ENCODE measurements at regions not wholly inside any gene's neighbourhood (a gene's known extent, or its start where the extent isn't known, plus 50 kb on each side); places are given as distances from the start of the nearest gene placed in this dataset.

DNA sequence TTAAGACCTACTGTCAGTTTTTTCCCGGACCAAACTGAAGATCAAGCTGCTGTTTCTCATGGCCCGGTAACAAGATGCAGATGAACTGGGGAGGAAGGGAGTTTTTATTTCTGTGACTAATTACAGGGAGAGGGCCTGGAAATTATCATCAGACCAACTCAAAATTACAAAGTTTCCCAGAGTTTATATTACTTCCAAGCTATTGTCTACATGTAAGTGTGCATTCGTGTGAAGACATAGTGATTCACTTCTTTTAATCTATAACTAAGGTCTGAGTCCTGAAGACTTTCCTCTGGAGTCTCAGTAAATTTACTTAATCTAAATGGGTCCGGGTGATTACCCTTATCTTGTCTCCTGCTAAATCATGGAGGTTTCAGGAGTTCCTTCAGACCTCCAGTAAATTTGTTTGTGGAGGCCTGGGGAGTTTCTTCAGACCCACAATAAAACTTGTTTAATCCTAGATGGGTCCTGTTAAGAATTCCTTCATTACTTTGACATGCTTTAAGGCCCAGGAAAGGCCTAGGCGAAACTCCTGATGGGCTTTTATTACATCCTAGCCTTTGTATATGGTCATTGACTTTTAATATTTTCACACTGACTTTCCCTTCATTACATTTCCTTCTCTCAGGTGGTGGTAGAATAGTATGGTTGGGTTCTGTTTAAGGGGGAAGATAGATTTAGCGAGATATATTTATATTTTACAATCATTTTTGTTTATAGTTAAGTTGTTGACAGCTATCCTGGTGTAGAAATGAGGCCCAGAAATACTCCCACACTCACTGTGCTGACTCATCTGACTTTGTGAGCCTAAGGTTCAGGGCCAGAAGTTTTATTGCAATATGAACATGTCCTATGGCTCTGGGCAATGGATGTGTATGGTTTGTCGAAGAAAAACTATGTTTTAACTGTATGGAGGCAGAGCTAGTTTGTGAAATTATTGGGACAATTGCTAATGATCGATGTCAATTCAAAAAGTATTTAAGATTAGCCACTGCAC lies 627.0 kb upstream of the FBXO33 start:
- WGBS (ENCODE audit: insufficient coverage): no CpG with 5 or more reads among the region's 8 CpGs
- POLR2A ChIA-PET: no interaction called here
- ATAC-seq (replicated peaks in 1 of 4) (no peak), DNase-seq (no peak)
- Mint-ChIP-seq H3K4me3 (no peak overlapping the region), H3K27me3 (no peaks in the 10 kb centered on the region), H3K27ac (no peak overlapping the region), H3K4me1 (no peaks in the 10 kb centered on the region), H3K9me3 (peaks cover 0 to 10% (median 8%) of the 10 kb centered on the region in 3 donors), H3K36me3 (no peaks in the 10 kb centered on the region)
- Histone ChIP-seq H3K27ac (ENCODE audit: low read length) (no peak overlapping the region), H3K4me1 (ENCODE audit: control insufficient read depth in 1 of 2, extremely low read depth in 1 of 2, insufficient read depth in 2 of 2, low read length in 2 of 2) (no peaks in the 10 kb centered on the region), H3K9me3 (no peaks in the 10 kb centered on the region), H3K27me3 (replicated peaks in 1 of 2; ENCODE audit: control insufficient read depth in 2 of 2, extremely low read depth in 1 of 2, insufficient read depth in 2 of 2, low read length in 1 of 2) (no peaks in the 10 kb centered on the region), H3K36me3 (ENCODE audit: control insufficient read depth in 2 of 2, extremely low read depth in 1 of 2, insufficient read depth in 1 of 2, low read length in 1 of 2) (no peaks in the 10 kb centered on the region), H3K4me3 (ENCODE audit: control insufficient read depth in 1 of 2, extremely low read depth in 1 of 2, low read length in 1 of 2) (no peak overlapping the region)
- CTCF ChIA-PET: no interaction called here

DNA sequence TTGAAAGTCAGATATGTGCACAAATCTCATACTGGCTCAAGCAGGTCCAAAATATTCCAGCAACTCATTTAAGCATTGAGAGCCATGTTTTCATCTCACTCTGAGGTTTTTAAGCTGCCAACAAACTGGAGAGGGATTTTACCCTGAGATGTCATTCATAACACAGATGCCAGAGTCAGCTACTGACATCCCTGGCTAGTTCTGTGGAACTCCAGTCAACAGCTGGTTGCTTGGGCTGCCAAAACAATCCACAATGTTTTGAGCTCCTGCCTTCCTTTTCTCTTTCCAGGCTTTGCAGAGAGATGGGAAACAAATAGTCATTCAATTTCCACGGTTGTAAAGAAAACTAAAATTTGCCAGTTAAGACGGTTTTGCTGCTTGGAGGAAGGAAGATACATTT lies 621.2 kb upstream of the FBXO33 start:
- Histone ChIP-seq H3K9me3 (no peaks in the 10 kb centered on the region), H3K4me3 (ENCODE audit: control insufficient read depth in 1 of 2, extremely low read depth in 1 of 2, low read length in 1 of 2) (no peak overlapping the region), H3K27ac (ENCODE audit: low read length) (no peak overlapping the region), H3K4me1 (ENCODE audit: control insufficient read depth in 1 of 2, extremely low read depth in 1 of 2, insufficient read depth in 2 of 2, low read length in 2 of 2) (no peaks in the 10 kb centered on the region), H3K36me3 (ENCODE audit: control insufficient read depth in 2 of 2, extremely low read depth in 1 of 2, insufficient read depth in 1 of 2, low read length in 1 of 2) (no peaks in the 10 kb centered on the region), H3K27me3 (replicated peaks in 1 of 2; ENCODE audit: control insufficient read depth in 2 of 2, extremely low read depth in 1 of 2, insufficient read depth in 2 of 2, low read length in 1 of 2) (no peaks in the 10 kb centered on the region)
- CTCF ChIA-PET: no interaction called here
- no peaks in the 10 kb centered on the region for H3K9me3 Mint-ChIP-seq
- H3K4me1 Mint-ChIP-seq: no peaks in the 10 kb centered on the region
- DNase-seq (no peak), ATAC-seq (replicated peaks in 1 of 4) (no peak)
- no peaks in the 10 kb centered on the region for H3K27me3 Mint-ChIP-seq
- H3K4me3 Mint-ChIP-seq: no peak overlapping the region
- POLR2A ChIA-PET: no interaction called here
- WGBS (ENCODE audit: insufficient coverage): no CpG with 5 or more reads among the region's 2 CpGs
- H3K36me3 Mint-ChIP-seq: no peaks in the 10 kb centered on the region
- no peak overlapping the region for H3K27ac Mint-ChIP-seq

DNA sequence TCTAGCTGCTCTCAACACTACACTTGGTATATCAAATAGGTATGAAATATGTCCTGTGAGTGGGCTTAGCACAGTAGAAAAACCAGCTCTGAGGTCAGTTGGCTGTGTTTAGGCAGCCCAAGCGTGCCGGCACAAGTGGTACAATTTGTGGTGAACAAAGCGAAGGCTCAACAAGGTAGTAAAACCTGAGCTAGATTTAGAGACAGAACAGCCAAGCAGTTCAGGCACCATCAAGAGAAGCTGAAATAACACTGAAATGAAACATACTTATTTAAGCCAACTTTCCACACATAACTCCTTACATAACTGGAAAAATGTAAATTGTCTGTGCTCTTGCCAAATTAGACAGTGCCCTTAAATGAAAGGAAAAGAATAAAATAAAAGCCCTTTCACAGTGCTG lies 596.8 kb upstream of the FBXO33 start:
- Mint-ChIP-seq H3K9me3 (peaks cover 0 to 8% (median 0%) of the 10 kb centered on the region in 3 donors), H3K36me3 (no peaks in the 10 kb centered on the region), H3K4me3 (no peak overlapping the region), H3K27ac (no peak overlapping the region), H3K27me3 (no peaks in the 10 kb centered on the region), H3K4me1 (no peaks in the 10 kb centered on the region)
- DNase-seq: no peak
- no peaks in the 10 kb centered on the region for H3K36me3 ChIP-seq (ENCODE audit: control insufficient read depth in 2 of 2, extremely low read depth in 1 of 2, insufficient read depth in 1 of 2, low read length in 1 of 2)
- ChIA-PET POLR2A (no interaction called here), CTCF (no interaction called here)
- no peaks in the 10 kb centered on the region for H3K9me3 ChIP-seq
- H3K27me3 ChIP-seq (replicated peaks in 1 of 2; ENCODE audit: control insufficient read depth in 2 of 2, extremely low read depth in 1 of 2, insufficient read depth in 2 of 2, low read length in 1 of 2): no peaks in the 10 kb centered on the region
- no peaks in the 10 kb centered on the region for H3K4me1 ChIP-seq (ENCODE audit: control insufficient read depth in 1 of 2, extremely low read depth in 1 of 2, insufficient read depth in 2 of 2, low read length in 2 of 2)
- ATAC-seq (replicated peaks in 1 of 4): no peak
- no peak overlapping the region for H3K4me3 ChIP-seq (ENCODE audit: control insufficient read depth in 1 of 2, extremely low read depth in 1 of 2, low read length in 1 of 2)
- 100% methylated on average over 3 of the region's 3 CpGs for WGBS (ENCODE audit: insufficient coverage)
- H3K27ac ChIP-seq (ENCODE audit: low read length): no peak overlapping the region

DNA sequence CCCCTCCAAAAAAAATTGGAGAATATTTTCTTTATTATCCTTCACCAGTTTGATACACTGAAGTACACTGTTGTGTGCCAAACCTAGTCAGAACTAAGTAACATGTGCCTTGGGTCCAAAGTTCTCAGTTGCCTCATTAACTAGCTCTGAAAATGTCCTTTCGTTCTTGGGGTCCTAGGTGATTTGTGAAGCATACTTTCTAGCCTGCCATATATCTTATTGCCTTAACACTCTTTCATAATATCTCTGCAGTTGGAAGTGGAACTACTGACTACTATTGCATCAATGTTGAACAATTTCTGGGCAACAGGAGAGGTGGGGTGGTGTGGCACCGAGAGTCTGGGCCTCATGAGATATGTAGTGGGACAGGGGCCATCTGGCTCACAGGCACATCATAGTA lies 592.9 kb upstream of the FBXO33 start:
- H3K36me3 Mint-ChIP-seq: no peaks in the 10 kb centered on the region
- no peak overlapping the region for H3K4me3 ChIP-seq (ENCODE audit: control insufficient read depth in 1 of 2, extremely low read depth in 1 of 2, low read length in 1 of 2)
- ChIA-PET CTCF (no interaction called here), POLR2A (no interaction called here)
- no peaks in the 10 kb centered on the region for H3K36me3 ChIP-seq (ENCODE audit: control insufficient read depth in 2 of 2, extremely low read depth in 1 of 2, insufficient read depth in 1 of 2, low read length in 1 of 2)
- H3K27ac Mint-ChIP-seq: no peak overlapping the region
- H3K27me3 Mint-ChIP-seq: no peaks in the 10 kb centered on the region
- H3K4me3 Mint-ChIP-seq: no peak overlapping the region
- H3K9me3 ChIP-seq: no peaks in the 10 kb centered on the region
- ATAC-seq (replicated peaks in 1 of 4) (no peak), DNase-seq (no peak)
- WGBS (ENCODE audit: insufficient coverage): no CpG with 5 or more reads among the region's 2 CpGs
- no peaks in the 10 kb centered on the region for H3K4me1 Mint-ChIP-seq
- peaks cover 1 to 4% (median 4%) of the 10 kb centered on the region in 3 donors for H3K9me3 Mint-ChIP-seq
- no peaks in the 10 kb centered on the region for H3K4me1 ChIP-seq (ENCODE audit: control insufficient read depth in 1 of 2, extremely low read depth in 1 of 2, insufficient read depth in 2 of 2, low read length in 2 of 2)
- no peak overlapping the region for H3K27ac ChIP-seq (ENCODE audit: low read length)
- H3K27me3 ChIP-seq (replicated peaks in 1 of 2; ENCODE audit: control insufficient read depth in 2 of 2, extremely low read depth in 1 of 2, insufficient read depth in 2 of 2, low read length in 1 of 2): no peaks in the 10 kb centered on the region

DNA sequence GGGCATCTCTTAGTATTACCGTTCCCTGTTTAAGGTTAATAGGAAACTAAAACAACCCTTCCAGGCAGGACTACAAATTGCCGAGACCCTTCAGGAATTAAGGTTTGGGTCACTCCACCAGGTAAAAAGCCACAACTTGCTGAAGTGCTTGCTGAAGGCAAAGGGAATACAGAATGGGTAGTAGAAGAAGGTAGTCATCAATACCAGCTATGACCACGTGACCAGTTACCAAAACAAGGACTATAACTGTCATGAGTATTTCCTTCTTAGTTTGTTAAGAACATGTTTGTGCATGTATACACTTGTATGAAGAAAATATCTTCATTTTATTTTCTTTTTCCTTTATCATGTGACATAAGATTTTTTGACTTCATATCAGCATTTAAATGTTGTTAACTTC lies 578.7 kb upstream of the FBXO33 start:
- WGBS (ENCODE audit: insufficient coverage): no CpG with 5 or more reads among the region's 3 CpGs
- ChIA-PET CTCF (no interaction called here), POLR2A (no interaction called here)
- DNase-seq: no peak
- no peak for ATAC-seq (replicated peaks in 1 of 4)
- H3K4me1 ChIP-seq (ENCODE audit: control insufficient read depth in 1 of 2, extremely low read depth in 1 of 2, insufficient read depth in 2 of 2, low read length in 2 of 2): no peaks in the 10 kb centered on the region
- Mint-ChIP-seq H3K36me3 (no peaks in the 10 kb centered on the region), H3K27me3 (no peaks in the 10 kb centered on the region), H3K4me3 (no peak overlapping the region), H3K27ac (no peak overlapping the region), H3K4me1 (no peaks in the 10 kb centered on the region), H3K9me3 (peaks cover 0 to 7% (median 5%) of the 10 kb centered on the region in 3 donors)
- H3K27ac ChIP-seq (ENCODE audit: low read length): no peak overlapping the region
- H3K9me3 ChIP-seq: no peaks in the 10 kb centered on the region
- H3K27me3 ChIP-seq (replicated peaks in 1 of 2; ENCODE audit: control insufficient read depth in 2 of 2, extremely low read depth in 1 of 2, insufficient read depth in 2 of 2, low read length in 1 of 2): no peaks in the 10 kb centered on the region
- H3K4me3 ChIP-seq (ENCODE audit: control insufficient read depth in 1 of 2, extremely low read depth in 1 of 2, low read length in 1 of 2): no peak overlapping the region
- H3K36me3 ChIP-seq (ENCODE audit: control insufficient read depth in 2 of 2, extremely low read depth in 1 of 2, insufficient read depth in 1 of 2, low read length in 1 of 2): no peaks in the 10 kb centered on the region

DNA sequence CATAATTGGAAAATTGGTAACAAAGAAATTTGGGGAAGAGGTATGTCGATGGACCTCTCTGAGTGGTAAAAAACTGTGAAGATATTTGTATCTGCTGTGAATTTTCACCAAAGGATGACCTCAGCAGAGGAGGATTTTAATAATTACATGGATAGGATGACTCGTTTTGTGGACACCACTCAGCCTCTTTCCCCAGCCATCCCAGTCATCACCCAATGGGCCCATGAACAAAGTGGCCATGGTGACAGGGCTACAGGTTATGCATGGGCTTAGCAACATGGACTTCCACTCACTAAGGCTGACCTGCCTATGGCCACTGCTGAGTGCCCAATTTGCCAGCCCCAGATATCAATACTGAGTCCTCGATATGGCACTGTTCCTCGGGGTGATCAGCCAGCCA lies 577.5 kb upstream of the FBXO33 start:
- Histone ChIP-seq H3K27ac (ENCODE audit: low read length) (no peak overlapping the region), H3K4me3 (ENCODE audit: control insufficient read depth in 1 of 2, extremely low read depth in 1 of 2, low read length in 1 of 2) (no peak overlapping the region), H3K4me1 (ENCODE audit: control insufficient read depth in 1 of 2, extremely low read depth in 1 of 2, insufficient read depth in 2 of 2, low read length in 2 of 2) (no peaks in the 10 kb centered on the region), H3K36me3 (ENCODE audit: control insufficient read depth in 2 of 2, extremely low read depth in 1 of 2, insufficient read depth in 1 of 2, low read length in 1 of 2) (no peaks in the 10 kb centered on the region), H3K27me3 (replicated peaks in 1 of 2; ENCODE audit: control insufficient read depth in 2 of 2, extremely low read depth in 1 of 2, insufficient read depth in 2 of 2, low read length in 1 of 2) (no peaks in the 10 kb centered on the region), H3K9me3 (no peaks in the 10 kb centered on the region)
- no peaks in the 10 kb centered on the region for H3K4me1 Mint-ChIP-seq
- ChIA-PET POLR2A (no interaction called here), CTCF (no interaction called here)
- DNase-seq (no peak), ATAC-seq (replicated peaks in 1 of 4) (no peak)
- no peak overlapping the region for H3K27ac Mint-ChIP-seq
- H3K4me3 Mint-ChIP-seq: no peak overlapping the region
- no peaks in the 10 kb centered on the region for H3K27me3 Mint-ChIP-seq
- WGBS (ENCODE audit: insufficient coverage): 29% methylated on average over 1 of the region's 4 CpGs
- peaks cover 0 to 12% (median 5%) of the 10 kb centered on the region in 3 donors for H3K9me3 Mint-ChIP-seq
- H3K36me3 Mint-ChIP-seq: no peaks in the 10 kb centered on the region
